Hepatocyte (in vitro differentiated cells): ENCODE measurements at regions not wholly inside any gene's neighbourhood (a gene's known extent, or its start where the extent isn't known, plus 50 kb on each side); places are given as distances from the start of the nearest gene placed in this dataset.

ENCODE experiments used
- DNase-seq: peaks from one replicate; pipeline ENCODE4 v3.0.0-alpha.2; 2016; ENCODE audit warnings: low spot score
- H2AFZ ChIP-seq: fragments of 200-600 bp; sonication (generic); 2 replicates; pipeline ENCODE4 v1.6.0; 2016; ENCODE audit warnings: antibody characterized with exemption, mild to moderate bottlenecking
- H3K27ac ChIP-seq: fragments of 200-600 bp; sonication (generic); 2 replicates; pipeline ENCODE4 v1.5.1; 2016; ENCODE audit warnings: mild to moderate bottlenecking
- H3K27me3 ChIP-seq: fragments of 200-600 bp; sonication (generic); 2 replicates; pipeline ENCODE4 v1.6.1; 2016
- H3K36me3 ChIP-seq: fragments of 200-600 bp; sonication (generic); replicated peaks from 2 replicates; pipeline ENCODE4 v1.5.1; 2016; ENCODE audit warnings: low read depth; ENCODE audit not compliant: insufficient read depth
- H3K4me1 ChIP-seq: fragments of 200-600 bp; sonication (generic); 2 replicates; pipeline ENCODE4 v1.5.1; 2016; ENCODE audit warnings: mild to moderate bottlenecking, moderate library complexity; ENCODE audit not compliant: insufficient read depth
- H3K4me2 ChIP-seq: fragments of 200-600 bp; sonication (generic); 2 replicates; pipeline ENCODE4 v1.6.0; 2016
- H3K4me3 ChIP-seq: fragments of 200-600 bp; sonication (generic); 2 replicates; pipeline ENCODE4 v1.5.1; 2016; ENCODE audit warnings: mild to moderate bottlenecking
- H3K79me2 ChIP-seq: fragments of 200-600 bp; sonication (generic); 2 replicates; pipeline ENCODE4 v1.6.0; 2017; ENCODE audit warnings: mild to moderate bottlenecking
- H3K9me2 ChIP-seq: fragments of 200-600 bp; sonication (generic); replicated peaks from 2 replicates; pipeline ENCODE4 v1.6.0; 2017; ENCODE audit warnings: mild to moderate bottlenecking; ENCODE audit not compliant: insufficient read depth
- H3K9me3 ChIP-seq: fragments of 200-600 bp; sonication (generic); 2 replicates; pipeline ENCODE4 v1.5.1; 2016; ENCODE audit warnings: low read depth, mild to moderate bottlenecking
- H4K20me1 ChIP-seq: fragments of 200-600 bp; sonication (generic); 2 replicates; pipeline ENCODE4 v1.6.0; 2016; ENCODE audit warnings: mild to moderate bottlenecking; ENCODE audit not compliant: insufficient read depth, poor library complexity, severe bottlenecking
- CTCF ChIP-seq: fragments of 200-600 bp; sonication (generic); IDR thresholded peaks from 2 replicates; pipeline ENCODE4 v1.5.1; 2016; ENCODE audit warnings: antibody characterized with exemption, mild to moderate bottlenecking; ENCODE audit not compliant: poor library complexity
- EZH2 ChIP-seq: fragments of 200-600 bp; sonication (generic); IDR thresholded peaks from 2 replicates; pipeline ENCODE4 v1.6.1; 2016; ENCODE audit warnings: antibody characterized with exemption, mild to moderate bottlenecking, borderline replicate concordance
- EZH2phosphoT487 ChIP-seq: fragments of 200-600 bp; sonication (generic); IDR thresholded peaks from one replicate; pipeline ENCODE4 v1.6.1; 2018; ENCODE audit warnings: antibody characterized with exemption, mild to moderate bottlenecking, low read depth, moderate library complexity; ENCODE audit not compliant: unreplicated experiment, severe bottlenecking
- WGBS: methylation state at CpG from one replicate; pipeline ENCODE4 v1.1.6; 2016; ENCODE audit warnings: low lambda C conversion rate; ENCODE audit errors: missing lambda C conversion rate; 5-methylcytosine and 5-hydroxymethylcytosine counted together

- no peaks in the 10 kb centered on the region for H4K20me1 ChIP-seq
- TF ChIP-seq EZH2, result no peak
- TF ChIP-seq EZH2phosphoT487, result no peak
- H3K36me3 ChIP-seq, result no peaks in the 10 kb centered on the region
- 30% methylated on average over 3 of the region's 3 CpGs for WGBS
- no peaks in the 10 kb centered on the region for H3K27me3 ChIP-seq
- no peaks in the 10 kb centered on the region for H3K9me2 ChIP-seq
- H3K4me3 ChIP-seq, result no peak overlapping the region
- no peak for DNase-seq
- H3K4me2 ChIP-seq, result no peak overlapping the region
- no peaks in the 10 kb centered on the region for H3K79me2 ChIP-seq
- no peak overlapping the region for H3K27ac ChIP-seq
- peaks cover 8% of the 10 kb centered on the region for H3K4me1 ChIP-seq
- H2AFZ ChIP-seq, result no peak overlapping the region
- no peaks in the 10 kb centered on the region for H3K9me3 ChIP-seq
These were observed 250.7 kb downstream of the HS3ST3A1 start for GRCh38 chr17:13351046-13351445.

GRCh38 chr17:13350466-13350865 is 251.3 kb downstream of the HS3ST3A1 start:
- no peaks in the 10 kb centered on the region for H4K20me1 ChIP-seq
- no peak for DNase-seq
- H3K27ac ChIP-seq, result no peak overlapping the region
- no peaks in the 10 kb centered on the region for H3K27me3 ChIP-seq
- no peak overlapping the region for H2AFZ ChIP-seq
- no peak overlapping the region for H3K4me3 ChIP-seq
- peaks cover 8% of the 10 kb centered on the region for H3K4me1 ChIP-seq
- no peaks in the 10 kb centered on the region for H3K36me3 ChIP-seq
- H3K79me2 ChIP-seq, result no peaks in the 10 kb centered on the region
- no peaks in the 10 kb centered on the region for H3K9me2 ChIP-seq
- WGBS, result 93% methylated on average over 9 of the region's 9 CpGs
- no peaks in the 10 kb centered on the region for H3K9me3 ChIP-seq
- TF ChIP-seq CTCF, result no peak
- TF ChIP-seq EZH2, result no peak
- TF ChIP-seq EZH2phosphoT487, result no peak
- no peak overlapping the region for H3K4me2 ChIP-seq

- Histone ChIP-seq H3K36me3 (no peaks in the 10 kb centered on the region), H3K27ac (peak overlapping the region; percentile 59), H2AFZ (no peak overlapping the region), H3K27me3 (no peaks in the 10 kb centered on the region), H4K20me1 (no peaks in the 10 kb centered on the region), H3K79me2 (no peaks in the 10 kb centered on the region), H3K4me2 (no peak overlapping the region), H3K4me3 (no peak overlapping the region), H3K9me2 (no peaks in the 10 kb centered on the region), H3K4me1 (peaks cover 8% of the 10 kb centered on the region), H3K9me3 (no peaks in the 10 kb centered on the region)
- no peak for TF ChIP-seq EZH2
- TF ChIP-seq CTCF, result no peak
- no peak for TF ChIP-seq EZH2phosphoT487
- DNase-seq, result peak; percentile 68
- WGBS, result 71% methylated on average over 10 of the region's 10 CpGs
These were observed 254.6 kb downstream of the HS3ST3A1 start for GRCh38 chr17:13346996-13347762.

DNA sequence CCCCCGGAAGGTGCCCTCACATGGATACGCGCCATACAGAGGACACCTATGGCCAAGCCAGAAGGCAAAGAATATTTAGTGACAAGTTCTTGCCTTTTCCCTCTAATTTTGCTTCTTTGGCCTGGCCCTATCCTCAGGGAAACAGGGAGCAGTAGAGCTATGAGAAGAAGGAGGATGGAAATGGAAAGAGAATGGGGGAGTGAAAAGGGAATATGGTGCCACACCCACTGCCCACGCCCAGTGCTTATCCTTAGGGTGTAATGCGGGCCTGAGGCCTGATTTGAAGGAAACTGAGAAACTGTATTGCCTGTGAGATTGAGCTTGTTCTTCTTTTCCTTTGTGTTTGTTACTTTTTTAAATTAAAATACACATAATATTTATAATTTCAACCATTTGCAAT is 255.1 kb downstream of the HS3ST3A1 start:
- Histone ChIP-seq H3K9me2 (no peaks in the 10 kb centered on the region), H3K4me3 (no peak overlapping the region), H3K27me3 (no peaks in the 10 kb centered on the region), H2AFZ (no peak overlapping the region), H3K4me2 (no peak overlapping the region), H3K36me3 (no peaks in the 10 kb centered on the region), H3K4me1 (peaks cover 8% of the 10 kb centered on the region), H3K79me2 (no peaks in the 10 kb centered on the region), H3K9me3 (no peaks in the 10 kb centered on the region), H3K27ac (peak overlapping the region; percentile 59), H4K20me1 (no peaks in the 10 kb centered on the region)
- TF ChIP-seq CTCF, result no peak
- TF ChIP-seq EZH2, result no peak
- no peak for DNase-seq
- 90% methylated on average over 5 of the region's 5 CpGs for WGBS
